Hepatocyte (in vitro differentiated cells): ENCODE measurements at regions not wholly inside any gene's neighbourhood (a gene's known extent, or its start where the extent isn't known, plus 50 kb on each side); places are given as distances from the start of the nearest gene placed in this dataset.
A peak's percentile ranks its signal among the peaks of the same experiment; 100 is the strongest.

ENCODE experiments used
- DNase-seq: peaks from one replicate; pipeline ENCODE4 v3.0.0-alpha.2; 2016; ENCODE audit warnings: low spot score
- H2AFZ ChIP-seq: fragments of 200-600 bp; sonication (generic); 2 replicates; pipeline ENCODE4 v1.6.0; 2016; ENCODE audit warnings: antibody characterized with exemption, mild to moderate bottlenecking
- H3K27ac ChIP-seq: fragments of 200-600 bp; sonication (generic); 2 replicates; pipeline ENCODE4 v1.5.1; 2016; ENCODE audit warnings: mild to moderate bottlenecking
- H3K27me3 ChIP-seq: fragments of 200-600 bp; sonication (generic); 2 replicates; pipeline ENCODE4 v1.6.1; 2016
- H3K36me3 ChIP-seq: fragments of 200-600 bp; sonication (generic); replicated peaks from 2 replicates; pipeline ENCODE4 v1.5.1; 2016; ENCODE audit warnings: low read depth; ENCODE audit not compliant: insufficient read depth
- H3K4me1 ChIP-seq: fragments of 200-600 bp; sonication (generic); 2 replicates; pipeline ENCODE4 v1.5.1; 2016; ENCODE audit warnings: mild to moderate bottlenecking, moderate library complexity; ENCODE audit not compliant: insufficient read depth
- H3K4me2 ChIP-seq: fragments of 200-600 bp; sonication (generic); 2 replicates; pipeline ENCODE4 v1.6.0; 2016
- H3K4me3 ChIP-seq: fragments of 200-600 bp; sonication (generic); 2 replicates; pipeline ENCODE4 v1.5.1; 2016; ENCODE audit warnings: mild to moderate bottlenecking
- H3K79me2 ChIP-seq: fragments of 200-600 bp; sonication (generic); 2 replicates; pipeline ENCODE4 v1.6.0; 2017; ENCODE audit warnings: mild to moderate bottlenecking
- H3K9me2 ChIP-seq: fragments of 200-600 bp; sonication (generic); replicated peaks from 2 replicates; pipeline ENCODE4 v1.6.0; 2017; ENCODE audit warnings: mild to moderate bottlenecking; ENCODE audit not compliant: insufficient read depth
- H3K9me3 ChIP-seq: fragments of 200-600 bp; sonication (generic); 2 replicates; pipeline ENCODE4 v1.5.1; 2016; ENCODE audit warnings: low read depth, mild to moderate bottlenecking
- H4K20me1 ChIP-seq: fragments of 200-600 bp; sonication (generic); 2 replicates; pipeline ENCODE4 v1.6.0; 2016; ENCODE audit warnings: mild to moderate bottlenecking; ENCODE audit not compliant: insufficient read depth, poor library complexity, severe bottlenecking
- EZH2 ChIP-seq: fragments of 200-600 bp; sonication (generic); IDR thresholded peaks from 2 replicates; pipeline ENCODE4 v1.6.1; 2016; ENCODE audit warnings: antibody characterized with exemption, mild to moderate bottlenecking, borderline replicate concordance
- EZH2phosphoT487 ChIP-seq: fragments of 200-600 bp; sonication (generic); IDR thresholded peaks from one replicate; pipeline ENCODE4 v1.6.1; 2018; ENCODE audit warnings: antibody characterized with exemption, mild to moderate bottlenecking, low read depth, moderate library complexity; ENCODE audit not compliant: unreplicated experiment, severe bottlenecking
- WGBS: methylation state at CpG from one replicate; pipeline ENCODE4 v1.1.6; 2016; ENCODE audit warnings: low lambda C conversion rate; ENCODE audit errors: missing lambda C conversion rate; 5-methylcytosine and 5-hydroxymethylcytosine counted together
- TF ChIP-seq, protein P1 (sequence below): fragments of 200-600 bp; sonication (generic); IDR thresholded peaks from 2 replicates; pipeline ENCODE4 v1.5.1; 2016; ENCODE audit warnings: antibody characterized with exemption, mild to moderate bottlenecking; ENCODE audit not compliant: poor library complexity

- Histone ChIP-seq H3K4me1 (no peaks in the 10 kb centered on the region), H3K36me3 (no peaks in the 10 kb centered on the region), H3K79me2 (no peaks in the 10 kb centered on the region), H3K4me2 (no peak overlapping the region), H3K27me3 (no peaks in the 10 kb centered on the region), H3K9me2 (no peaks in the 10 kb centered on the region), H2AFZ (no peak overlapping the region), H4K20me1 (no peaks in the 10 kb centered on the region), H3K4me3 (no peak overlapping the region), H3K9me3 (no peaks in the 10 kb centered on the region), H3K27ac (no peak overlapping the region)
- WGBS: 59% methylated on average over 3 of the region's 3 CpGs
- no peak for DNase-seq
- TF ChIP-seq, protein P1, sequence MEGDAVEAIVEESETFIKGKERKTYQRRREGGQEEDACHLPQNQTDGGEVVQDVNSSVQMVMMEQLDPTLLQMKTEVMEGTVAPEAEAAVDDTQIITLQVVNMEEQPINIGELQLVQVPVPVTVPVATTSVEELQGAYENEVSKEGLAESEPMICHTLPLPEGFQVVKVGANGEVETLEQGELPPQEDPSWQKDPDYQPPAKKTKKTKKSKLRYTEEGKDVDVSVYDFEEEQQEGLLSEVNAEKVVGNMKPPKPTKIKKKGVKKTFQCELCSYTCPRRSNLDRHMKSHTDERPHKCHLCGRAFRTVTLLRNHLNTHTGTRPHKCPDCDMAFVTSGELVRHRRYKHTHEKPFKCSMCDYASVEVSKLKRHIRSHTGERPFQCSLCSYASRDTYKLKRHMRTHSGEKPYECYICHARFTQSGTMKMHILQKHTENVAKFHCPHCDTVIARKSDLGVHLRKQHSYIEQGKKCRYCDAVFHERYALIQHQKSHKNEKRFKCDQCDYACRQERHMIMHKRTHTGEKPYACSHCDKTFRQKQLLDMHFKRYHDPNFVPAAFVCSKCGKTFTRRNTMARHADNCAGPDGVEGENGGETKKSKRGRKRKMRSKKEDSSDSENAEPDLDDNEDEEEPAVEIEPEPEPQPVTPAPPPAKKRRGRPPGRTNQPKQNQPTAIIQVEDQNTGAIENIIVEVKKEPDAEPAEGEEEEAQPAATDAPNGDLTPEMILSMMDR: no peak
- TF ChIP-seq EZH2 (no peak), EZH2phosphoT487 (no peak)
Observed at GRCh38 chr15:77844798-77845446, 212.2 kb upstream of the LINGO1 start.

DNA sequence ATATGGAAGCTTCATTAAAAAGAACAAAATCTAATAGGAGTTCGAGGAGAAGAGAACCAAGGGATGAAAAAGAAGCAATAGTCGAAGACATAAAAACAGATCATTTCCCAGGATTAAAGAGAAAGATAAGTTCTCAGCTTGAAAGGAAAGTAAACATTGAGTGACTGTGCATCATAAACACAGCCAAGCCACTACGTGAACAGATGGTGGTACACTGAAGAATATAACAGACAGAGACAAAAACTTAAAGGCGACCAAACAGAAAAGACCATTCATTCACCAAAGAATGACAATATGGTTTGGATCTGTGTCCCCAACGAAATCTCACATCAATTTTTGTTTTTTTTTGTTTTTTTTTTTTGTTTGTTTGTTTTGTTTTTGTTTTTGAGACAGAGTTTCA, 210.8 kb upstream of the LINGO1 start:
- H3K27ac ChIP-seq: no peak overlapping the region
- no peaks in the 10 kb centered on the region for H3K36me3 ChIP-seq
- H3K27me3 ChIP-seq: no peaks in the 10 kb centered on the region
- H3K4me3 ChIP-seq: no peak overlapping the region
- H3K4me1 ChIP-seq: no peaks in the 10 kb centered on the region
- no peaks in the 10 kb centered on the region for H4K20me1 ChIP-seq
- no peak overlapping the region for H3K4me2 ChIP-seq
- no peaks in the 10 kb centered on the region for H3K9me3 ChIP-seq
- H3K9me2 ChIP-seq: no peaks in the 10 kb centered on the region
- no peak for DNase-seq
- H2AFZ ChIP-seq: no peak overlapping the region
- H3K79me2 ChIP-seq: no peaks in the 10 kb centered on the region
- TF ChIP-seq EZH2: no peak
- no peak for TF ChIP-seq EZH2phosphoT487
- TF ChIP-seq, protein P1: no peak
- 62% methylated on average over 5 of the region's 5 CpGs for WGBS

- H3K27ac ChIP-seq: peak overlapping the region; percentile 9
- H3K4me3 ChIP-seq: no peak overlapping the region
- no peaks in the 10 kb centered on the region for H3K79me2 ChIP-seq
Observed at GRCh38 chr15:77840991-77841775, 208.5 kb upstream of the LINGO1 start.

More at GRCh38 chr15:77840991-77841775, 208.5 kb upstream of the LINGO1 start:
- no peaks in the 10 kb centered on the region for H3K36me3 ChIP-seq
- no peaks in the 10 kb centered on the region for H3K9me3 ChIP-seq
- 56% methylated on average over 11 of the region's 11 CpGs for WGBS
- no peaks in the 10 kb centered on the region for H3K9me2 ChIP-seq
- no peaks in the 10 kb centered on the region for H3K4me1 ChIP-seq
- no peaks in the 10 kb centered on the region for H3K27me3 ChIP-seq
- DNase-seq: peak; percentile 60
- no peak for TF ChIP-seq EZH2phosphoT487
- TF ChIP-seq EZH2: no peak
- TF ChIP-seq, protein P1: no peak
- H4K20me1 ChIP-seq: no peaks in the 10 kb centered on the region
- no peak overlapping the region for H2AFZ ChIP-seq
- no peak overlapping the region for H3K4me2 ChIP-seq
